H1 (cell line): ENCODE measurements at regions not wholly inside any gene's neighbourhood (a gene's known extent, or its start where the extent isn't known, plus 50 kb on each side); places are given as distances from the start of the nearest gene placed in this dataset.

ENCODE experiments used
- POLR2A ChIP-seq, 2 experiments: IDR thresholded peaks; 1 replicate in 1 of 2; 2 replicates in 1 of 2; pipeline ENCODE4 v1.6.1; 2011; ENCODE audit warnings: low read depth in 2 of 2, low read length in 2 of 2, mild to moderate bottlenecking in 2 of 2; ENCODE audit errors: control extremely low read depth in 1 of 2
- SIN3A ChIP-seq, 2 experiments: IDR thresholded peaks in 1 of 2; conservative IDR thresholded peaks in 1 of 2; 2 replicates each; pipeline ENCODE4 v1.6.1; 2011 to 2012; ENCODE audit warnings: low read length in 2 of 2, improper control_type of control experiment in 1 of 2, low read depth in 1 of 2, mild to moderate bottlenecking in 1 of 2

- TF ChIP-seq SIN3A (conservative IDR thresholded peaks at IDR 0.05 in 1 of 2, IDR thresholded peaks at IDR 0.05 in 1 of 2; ENCODE audit: low read depth in 1 of 2, low read length in 2 of 2): no peak
- TF ChIP-seq POLR2A (IDR thresholded peaks at IDR 0.05; ENCODE audit: control extremely low read depth in 1 of 2, low read depth in 2 of 2, low read length in 2 of 2): no peak
Measured at GRCh38 chr7:49376817-49377375, 396.5 kb upstream of the VWC2 start (continued).
